IMR-90 (cell line): ENCODE measurements at regions not wholly inside any gene's neighbourhood (a gene's known extent, or its start where the extent isn't known, plus 50 kb on each side); places are given as distances from the start of the nearest gene placed in this dataset.
A peak's percentile ranks its signal among the peaks of the same experiment; 100 is the strongest.

ENCODE experiments used
- ATAC-seq: fragments of 200-7000 bp; cut with Tn5 transposase; 2 replicates; pipeline ENCODE4 v1.9.1; 2020; ENCODE audit warnings: low read depth, mild to moderate bottlenecking, moderate library complexity
- BruUV-seq: library from RNA; stranded (reverse); fragments of 400-500 nt; replicated peaks from 2 replicates; lab custom pipeline; 2021; lab: Mats Ljungman, UMichigan
- CTCF ChIA-PET: fragments of 300-600 bp; formaldehyde crosslinking; extraction: SDS; loops from one replicate; lab custom pipeline; 2021; ENCODE audit warnings: antibody characterized with exemption; lab: Yijun Ruan, JAX
- POLR2A ChIA-PET: fragments of 300-600 bp; sonication (Branson Sonifier 250); formaldehyde crosslinking; loops from one replicate; lab custom pipeline; 2022; ENCODE audit warnings: antibody characterized with exemption; ENCODE audit not compliant: unreplicated experiment; lab: Charles Lee
- DNase-seq: peaks from one replicate; pipeline ENCODE4 v3.0.0; 2013
- H2AFZ ChIP-seq: replicated peaks from 2 replicates; pipeline ENCODE3; 2013; ENCODE audit warnings: low read length, mild to moderate bottlenecking; ENCODE audit not compliant: poor library complexity
- H2AK5ac ChIP-seq: 2 replicates; pipeline ENCODE4 v1.6.1; 2013; ENCODE audit warnings: low read depth, low read length, inconsistent platforms
- H2AK9ac ChIP-seq: replicated peaks from 2 replicates; pipeline ENCODE3; 2013; ENCODE audit warnings: mild to moderate bottlenecking, low read depth, low read length, moderate library complexity; ENCODE audit not compliant: poor library complexity
- H2BK120ac ChIP-seq: 2 replicates; pipeline ENCODE4 v1.6.1; 2013; ENCODE audit warnings: low read depth, low read length, inconsistent platforms
- H2BK15ac ChIP-seq: 3 replicates; pipeline ENCODE4 v1.6.1; 2013; ENCODE audit warnings: low read depth, low read length, inconsistent platforms
- H2BK20ac ChIP-seq: 2 replicates; pipeline ENCODE4 v1.6.1; 2013; ENCODE audit warnings: low read depth, mild to moderate bottlenecking, inconsistent platforms, low read length, moderate library complexity
- H2BK5ac ChIP-seq: 2 replicates; pipeline ENCODE4 v1.6.1; 2013; ENCODE audit warnings: mild to moderate bottlenecking, low read depth, low read length, inconsistent platforms; ENCODE audit not compliant: poor library complexity, severe bottlenecking
- H3K14ac ChIP-seq: replicated peaks from 2 replicates; pipeline ENCODE4 v1.6.1; 2013; ENCODE audit warnings: low read depth, low read length, inconsistent platforms
- H3K18ac ChIP-seq: 2 replicates; pipeline ENCODE4 v1.6.1; 2013; ENCODE audit warnings: low read depth, low read length, control low read depth
- H3K23ac ChIP-seq: 2 replicates; pipeline ENCODE4 v1.6.1; 2013; ENCODE audit warnings: low read depth, low read length, inconsistent platforms
- H3K27ac ChIP-seq: 2 replicates; pipeline ENCODE4 v1.5.1; 2013; ENCODE audit warnings: mild to moderate bottlenecking, control low read depth, low read length; ENCODE audit not compliant: insufficient read depth
- H3K27me3 ChIP-seq: 2 replicates; pipeline ENCODE4 v1.6.1; 2013; ENCODE audit warnings: low read length; ENCODE audit not compliant: control insufficient read depth, insufficient read depth
- H3K36me3 ChIP-seq: 2 replicates; pipeline ENCODE4 v1.6.1; 2013; ENCODE audit warnings: low read length, mixed read lengths; ENCODE audit not compliant: control insufficient read depth, insufficient read depth
- H3K4ac ChIP-seq: 2 replicates; pipeline ENCODE4 v1.6.1; 2013; ENCODE audit warnings: low read depth, low read length, inconsistent platforms
- H3K4me1 ChIP-seq: 2 replicates; pipeline ENCODE4 v1.6.1; 2013; ENCODE audit warnings: low read length, mixed read lengths; ENCODE audit not compliant: control insufficient read depth, insufficient read depth
- H3K4me2 ChIP-seq: 2 replicates; pipeline ENCODE4 v1.6.1; 2013; ENCODE audit warnings: low read depth, mild to moderate bottlenecking, control low read depth, low read length, moderate library complexity
- H3K4me3 ChIP-seq: 2 replicates; pipeline ENCODE4 v1.5.1; 2013; ENCODE audit warnings: low read depth, mild to moderate bottlenecking, control low read depth, low read length, moderate library complexity; ENCODE audit not compliant: insufficient read depth
- H3K56ac ChIP-seq: 2 replicates; pipeline ENCODE4 v1.6.1; 2013; ENCODE audit warnings: low read length, inconsistent platforms; ENCODE audit not compliant: insufficient read depth; ENCODE audit errors: extremely low read depth
- H3K79me1 ChIP-seq, 2 experiments: 2 replicates each; pipeline ENCODE4 v1.6.1; 2013; ENCODE audit warnings: low read length in 2 of 2, inconsistent platforms in 1 of 2, low read depth in 1 of 2
- H3K9ac ChIP-seq: 2 replicates; pipeline ENCODE4 v1.6.1; 2013; ENCODE audit warnings: low read depth, low read length, control low read depth
- H3K9me1 ChIP-seq: 2 replicates; pipeline ENCODE4 v1.6.1; 2013; ENCODE audit warnings: low read length, inconsistent platforms; ENCODE audit not compliant: insufficient read depth
- H3K9me3 ChIP-seq: 2 replicates; pipeline ENCODE4 v1.6.1; 2013; ENCODE audit warnings: low read length; ENCODE audit not compliant: control insufficient read depth, insufficient read depth
- H4K20me1 ChIP-seq: 2 replicates; pipeline ENCODE4 v1.6.1; 2013; ENCODE audit warnings: low read length, inconsistent platforms; ENCODE audit not compliant: insufficient read depth
- H4K5ac ChIP-seq: 2 replicates; pipeline ENCODE4 v1.6.1; 2013; ENCODE audit warnings: mild to moderate bottlenecking, low read depth, low read length, control low read depth
- H4K8ac ChIP-seq, 2 experiments: 2 replicates each; pipeline ENCODE4 v1.6.1; 2013; ENCODE audit warnings: low read depth in 2 of 2, low read length in 2 of 2, control low read depth in 1 of 2, inconsistent platforms in 1 of 2
- H4K91ac ChIP-seq: 2 replicates; pipeline ENCODE4 v1.6.1; 2013; ENCODE audit warnings: low read depth, low read length, inconsistent platforms; ENCODE audit not compliant: insufficient read depth
- BHLHE40 ChIP-seq: fragments of 150-350 bp; IDR thresholded peaks from 2 replicates; pipeline ENCODE4 v1.6.1; 2016; ENCODE audit warnings: mild to moderate bottlenecking, low read depth, low read length
- CEBPB ChIP-seq: IDR thresholded peaks from 2 replicates; pipeline ENCODE4 v1.6.1; 2012; ENCODE audit warnings: low read depth, low read length, improper control_type of control experiment
- CHD1 ChIP-seq: IDR thresholded peaks from 2 replicates; pipeline ENCODE4 v1.6.1; 2012; ENCODE audit warnings: low read depth, low read length, improper control_type of control experiment
- FOS ChIP-seq: fragments of 150-350 bp; IDR thresholded peaks from 2 replicates; pipeline ENCODE4 v1.6.1; 2016; ENCODE audit warnings: low read depth, low read length
- NFE2L2 ChIP-seq: fragments of 150-350 bp; IDR thresholded peaks from 2 replicates; pipeline ENCODE4 v1.6.1; 2016; ENCODE audit warnings: low read depth, mild to moderate bottlenecking, low read length
- POLR2A ChIP-seq: IDR thresholded peaks from 2 replicates; pipeline ENCODE4 v1.6.1; 2012; ENCODE audit warnings: mild to moderate bottlenecking, low read depth, low read length
- RAD21 ChIP-seq: IDR thresholded peaks from 2 replicates; pipeline ENCODE4 v1.6.1; 2012; ENCODE audit warnings: low read length, improper control_type of control experiment
- RCOR1 ChIP-seq: IDR thresholded peaks from 2 replicates; pipeline ENCODE4 v1.6.1; 2012; ENCODE audit warnings: mild to moderate bottlenecking, low read length, improper control_type of control experiment; ENCODE audit not compliant: insufficient replicate concordance
- RFX5 ChIP-seq: IDR thresholded peaks from 2 replicates; pipeline ENCODE4 v1.8.0; 2012; ENCODE audit warnings: low read depth, mild to moderate bottlenecking, low read length, moderate library complexity
- SMC3 ChIP-seq: fragments of 150-350 bp; IDR thresholded peaks from 2 replicates; pipeline ENCODE4 v1.6.1; 2016; ENCODE audit warnings: low read depth, mild to moderate bottlenecking, antibody characterized with exemption, low read length, moderate library complexity
- WGBS, 2 experiments: methylation state at CpG; one replicate each; pipeline versions ENCODE4 v1.1.5 to v1.1.7; 2013; ENCODE audit warnings: missing lambda C conversion rate in 2 of 2; ENCODE audit not compliant: insufficient read length in 1 of 2; ENCODE audit errors: extremely low coverage in 2 of 2; 5-methylcytosine and 5-hydroxymethylcytosine counted together
- dilution Hi-C: fragments of 300-500 bp; cut with HindIII; formaldehyde crosslinking; loops from one replicate; pipeline ENCODE4 v1.14.3; 2018; ENCODE audit warnings: low sequenced_read_pairs; ENCODE audit not compliant: unreplicated experiment
- in situ Hi-C: fragments of 300-500 bp; cut with MboI; formaldehyde crosslinking; loops from 3 replicates; pipeline ENCODE4 v1.14.3; 2019; ENCODE audit warnings: low sequenced_read_pairs, inconsistent platforms, mixed read lengths
- intact Hi-C: fragments of 100-400 bp; cut with micrococcal nuclease; formaldehyde crosslinking; loops from 2 replicates; pipeline ENCODE4 v1.10.0; 2022
- TF ChIP-seq, protein P1 (sequence below): fragments of 150-350 bp; IDR thresholded peaks from 2 replicates; pipeline ENCODE4 v1.6.1; 2017; ENCODE audit warnings: mild to moderate bottlenecking, antibody characterized with exemption, low read length, low read depth
- TF ChIP-seq, protein P2 (sequence below): conservative IDR thresholded peaks from 2 replicates; pipeline ENCODE4 v1.5.1; 2012; ENCODE audit warnings: mild to moderate bottlenecking, low read depth, low read length, improper control_type of control experiment
- TF ChIP-seq, protein P3 (sequence below): fragments of 150-350 bp; IDR thresholded peaks from 2 replicates; pipeline ENCODE4 v1.6.1; 2016; ENCODE audit warnings: low read depth, mild to moderate bottlenecking, low read length, moderate library complexity, borderline replicate concordance

DNA sequence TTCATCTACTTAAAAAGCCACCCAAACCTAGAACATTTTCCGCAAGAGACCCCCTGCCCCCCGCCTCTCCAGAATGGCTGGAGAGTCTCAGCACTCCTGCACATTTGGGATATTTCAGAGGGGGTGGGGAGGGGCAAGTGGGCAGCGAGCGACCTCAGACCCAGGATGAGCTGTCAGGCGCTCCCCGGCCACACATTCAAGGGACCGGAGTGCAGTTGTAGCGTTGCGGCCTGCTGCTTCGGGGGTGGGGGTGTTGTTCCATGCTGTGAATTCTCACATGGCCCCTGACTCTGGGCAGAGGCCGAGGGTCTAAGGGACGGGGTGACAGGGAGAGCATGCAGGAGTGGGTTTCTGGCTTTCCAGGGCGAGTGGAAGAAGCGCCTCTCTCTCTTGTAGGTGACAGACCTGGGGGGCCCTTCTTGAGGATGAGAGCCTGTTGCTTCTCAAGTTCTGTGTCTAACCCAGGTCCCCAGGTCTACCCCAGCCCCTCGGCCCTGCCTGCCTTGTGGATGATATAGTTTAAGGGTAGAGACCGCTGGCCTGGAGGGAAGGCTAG lies 231.2 kb downstream of the SEC14L1 start:
- CTCF ChIA-PET = no interaction called here
- dilution Hi-C loops = no loop called here
- 51% methylated on average over 7 of the region's 16 CpGs; no CpG with 5 or more reads in 1 of the 2 experiments for WGBS, 2 experiments

More for the DNA sequence above, 231.2 kb downstream of the SEC14L1 start:
- Histone ChIP-seq H2BK5ac (peak overlapping the region; percentile 79), H3K9me3 (no peaks in the 10 kb centered on the region), H4K20me1 (peaks cover 36% of the 10 kb centered on the region), H2AK9ac (peak overlapping the region; percentile 99), H4K5ac (peak overlapping the region; percentile 69), H3K4me1 (peaks cover 35% of the 10 kb centered on the region), H3K9ac (peak overlapping the region; percentile 57), H2AK5ac (peak overlapping the region; percentile 60), H3K36me3 (no peaks in the 10 kb centered on the region; the same call in 1 of the 2 replicates), H3K9me1 (peaks cover 33% of the 10 kb centered on the region), H3K4ac (peak overlapping the region; percentile 96), H4K8ac (peak overlapping the region; percentile 77 to 81; a peak in 3 of 4 replicates), H3K4me3 (peak overlapping the region; percentile 78), H3K23ac (peak overlapping the region; percentile 96), H2BK15ac (peak overlapping the region; percentile 92; the same call in 1 of the 3 replicates), H2BK120ac (peak overlapping the region; percentile 88), H3K4me2 (peak overlapping the region; percentile 74), H3K27ac (peak overlapping the region; percentile 88), H3K14ac (peak overlapping the region; percentile 95), H3K18ac (peak overlapping the region; percentile 75), H2BK20ac (peak overlapping the region; percentile 70), H4K91ac (peak overlapping the region; percentile 91), H2AFZ (peak overlapping the region; percentile 82), H3K27me3 (no peaks in the 10 kb centered on the region), H3K56ac (peak overlapping the region; percentile 71; the same call in 1 of the 2 replicates), H3K79me1 (peaks cover 20 to 74% of the 10 kb centered on the region in 2 experiments)
- BruUV-seq = no TSS peak
- POLR2A ChIA-PET = no interaction called here
- no peak for ATAC-seq
- DNase-seq = no peak
- in situ Hi-C loops = no loop called here
- TF ChIP-seq RCOR1 = no peak
- TF ChIP-seq, protein P1, sequence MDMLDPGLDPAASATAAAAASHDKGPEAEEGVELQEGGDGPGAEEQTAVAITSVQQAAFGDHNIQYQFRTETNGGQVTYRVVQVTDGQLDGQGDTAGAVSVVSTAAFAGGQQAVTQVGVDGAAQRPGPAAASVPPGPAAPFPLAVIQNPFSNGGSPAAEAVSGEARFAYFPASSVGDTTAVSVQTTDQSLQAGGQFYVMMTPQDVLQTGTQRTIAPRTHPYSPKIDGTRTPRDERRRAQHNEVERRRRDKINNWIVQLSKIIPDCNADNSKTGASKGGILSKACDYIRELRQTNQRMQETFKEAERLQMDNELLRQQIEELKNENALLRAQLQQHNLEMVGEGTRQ = no peak
- no peak for TF ChIP-seq RAD21
- TF ChIP-seq FOS = no peak
- TF ChIP-seq, protein P2, sequence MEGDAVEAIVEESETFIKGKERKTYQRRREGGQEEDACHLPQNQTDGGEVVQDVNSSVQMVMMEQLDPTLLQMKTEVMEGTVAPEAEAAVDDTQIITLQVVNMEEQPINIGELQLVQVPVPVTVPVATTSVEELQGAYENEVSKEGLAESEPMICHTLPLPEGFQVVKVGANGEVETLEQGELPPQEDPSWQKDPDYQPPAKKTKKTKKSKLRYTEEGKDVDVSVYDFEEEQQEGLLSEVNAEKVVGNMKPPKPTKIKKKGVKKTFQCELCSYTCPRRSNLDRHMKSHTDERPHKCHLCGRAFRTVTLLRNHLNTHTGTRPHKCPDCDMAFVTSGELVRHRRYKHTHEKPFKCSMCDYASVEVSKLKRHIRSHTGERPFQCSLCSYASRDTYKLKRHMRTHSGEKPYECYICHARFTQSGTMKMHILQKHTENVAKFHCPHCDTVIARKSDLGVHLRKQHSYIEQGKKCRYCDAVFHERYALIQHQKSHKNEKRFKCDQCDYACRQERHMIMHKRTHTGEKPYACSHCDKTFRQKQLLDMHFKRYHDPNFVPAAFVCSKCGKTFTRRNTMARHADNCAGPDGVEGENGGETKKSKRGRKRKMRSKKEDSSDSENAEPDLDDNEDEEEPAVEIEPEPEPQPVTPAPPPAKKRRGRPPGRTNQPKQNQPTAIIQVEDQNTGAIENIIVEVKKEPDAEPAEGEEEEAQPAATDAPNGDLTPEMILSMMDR = no peak
- no peak for TF ChIP-seq SMC3
- TF ChIP-seq CEBPB = no peak
- TF ChIP-seq POLR2A = no peak
- no peak for TF ChIP-seq RFX5
- no peak for TF ChIP-seq CHD1
- TF ChIP-seq, protein P3, sequence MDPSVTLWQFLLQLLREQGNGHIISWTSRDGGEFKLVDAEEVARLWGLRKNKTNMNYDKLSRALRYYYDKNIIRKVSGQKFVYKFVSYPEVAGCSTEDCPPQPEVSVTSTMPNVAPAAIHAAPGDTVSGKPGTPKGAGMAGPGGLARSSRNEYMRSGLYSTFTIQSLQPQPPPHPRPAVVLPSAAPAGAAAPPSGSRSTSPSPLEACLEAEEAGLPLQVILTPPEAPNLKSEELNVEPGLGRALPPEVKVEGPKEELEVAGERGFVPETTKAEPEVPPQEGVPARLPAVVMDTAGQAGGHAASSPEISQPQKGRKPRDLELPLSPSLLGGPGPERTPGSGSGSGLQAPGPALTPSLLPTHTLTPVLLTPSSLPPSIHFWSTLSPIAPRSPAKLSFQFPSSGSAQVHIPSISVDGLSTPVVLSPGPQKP = no peak
- no peak for TF ChIP-seq NFE2L2
- TF ChIP-seq BHLHE40 = no peak
- intact Hi-C loops = loop anchor here (5.0 kb wide), 1 partner anchor 280 kb away; no protein-coding TSS in a partner anchor
